ENCODE measurements at regions not wholly inside any gene's neighbourhood (a gene's known extent, or its start where the extent isn't known, plus 50 kb on each side); places are given as distances from the start of the nearest gene placed in this dataset.

DNA sequence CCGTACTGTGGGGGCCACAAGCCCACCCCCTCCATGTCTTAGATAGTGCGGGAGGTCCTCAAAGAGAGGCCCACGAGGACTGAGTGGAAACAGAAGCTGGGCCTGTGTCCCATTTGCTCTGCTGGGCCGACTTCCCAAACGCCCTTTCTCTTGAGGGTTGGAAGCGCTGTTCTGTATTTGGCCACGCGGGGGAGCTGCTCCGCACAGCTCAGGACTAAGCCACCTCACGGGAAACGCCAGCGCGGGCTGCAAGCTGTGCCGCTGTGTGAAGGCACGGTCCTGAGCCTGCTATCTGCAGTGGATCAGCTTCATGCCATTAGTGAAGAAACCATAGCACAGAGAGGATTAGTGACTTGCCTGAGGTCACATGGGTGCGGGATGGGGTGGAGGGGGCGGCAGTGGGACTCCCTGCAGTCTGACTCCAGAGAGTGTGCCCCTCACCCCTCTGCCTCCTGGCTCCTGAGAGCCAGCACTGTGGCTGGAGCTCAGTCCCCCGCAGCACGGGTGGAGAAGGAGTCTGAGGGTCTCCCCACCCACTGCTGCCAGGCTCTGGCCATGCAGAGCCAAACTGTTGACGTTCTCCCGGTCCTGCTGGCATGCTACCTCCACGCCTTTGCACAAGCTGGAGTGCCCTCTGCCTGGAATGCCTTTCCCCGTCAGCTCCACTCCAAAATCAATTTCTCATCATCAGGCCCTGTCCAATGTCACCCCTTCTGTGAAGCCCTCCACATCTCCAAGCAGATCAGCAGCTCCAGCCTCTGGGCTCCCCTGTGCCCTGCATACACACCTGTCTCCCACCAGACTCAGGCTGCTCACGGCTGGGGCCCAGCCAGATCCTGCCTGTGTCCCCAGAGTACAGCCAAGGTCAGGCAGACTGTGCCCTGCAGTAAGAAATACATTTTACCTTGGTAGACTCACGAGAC lies 51.5 kb upstream of the LRRC32 start:
- no peaks in the 10 kb centered on the region for H3K9me3 ChIP-seq (ENCODE audit: control insufficient read depth, low read length)
- H3K36me3 ChIP-seq (ENCODE audit: control insufficient read depth, insufficient read depth, low read length) = no peaks in the 10 kb centered on the region
- H3K27me3 ChIP-seq (replicated peaks; ENCODE audit: control insufficient read depth, insufficient read depth, low read length, poor library complexity, severe bottlenecking) = no peaks in the 10 kb centered on the region
- no peak overlapping the region for H3K4me3 ChIP-seq (ENCODE audit: insufficient read depth, low read depth, low read length, poor library complexity, severe bottlenecking)
- H3K4me1 ChIP-seq (ENCODE audit: control insufficient read depth, insufficient read depth, low read length, poor library complexity, severe bottlenecking) = peaks cover 6% of the 10 kb centered on the region
- H3K27ac ChIP-seq (ENCODE audit: insufficient read depth, low read length, poor library complexity, severe bottlenecking) = no peak overlapping the region
- DNase-seq = peak; percentile 23 to 43 (median 40)

DNA sequence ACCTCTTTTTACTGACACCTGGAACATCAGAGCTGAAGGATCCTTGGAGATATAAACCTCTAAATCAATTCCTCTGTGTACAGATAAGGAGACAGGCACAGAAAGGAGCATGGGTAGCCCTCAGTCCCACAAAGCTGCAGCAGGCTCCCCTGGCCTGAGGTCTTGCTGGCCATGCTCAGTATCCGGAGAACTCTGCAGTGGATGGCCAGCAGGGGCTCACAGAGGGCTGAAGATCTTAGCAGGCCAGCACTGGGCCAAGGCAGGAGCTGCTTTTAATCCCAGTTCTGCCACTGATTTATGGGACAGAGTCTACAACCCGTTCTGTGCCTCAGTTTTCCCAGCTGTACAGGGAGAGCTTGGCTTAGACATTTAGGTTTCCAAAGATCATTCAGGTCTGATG lies 52.6 kb upstream of the LRRC32 start:
- no peak for DNase-seq
- Histone ChIP-seq H3K27me3 (replicated peaks; ENCODE audit: control insufficient read depth, insufficient read depth, low read length, poor library complexity, severe bottlenecking) (no peaks in the 10 kb centered on the region), H3K9me3 (ENCODE audit: control insufficient read depth, low read length) (no peaks in the 10 kb centered on the region), H3K4me3 (ENCODE audit: insufficient read depth, low read depth, low read length, poor library complexity, severe bottlenecking) (no peak overlapping the region), H3K4me1 (ENCODE audit: control insufficient read depth, insufficient read depth, low read length, poor library complexity, severe bottlenecking) (peaks cover 6% of the 10 kb centered on the region), H3K27ac (ENCODE audit: insufficient read depth, low read length, poor library complexity, severe bottlenecking) (no peak overlapping the region), H3K36me3 (ENCODE audit: control insufficient read depth, insufficient read depth, low read length) (no peaks in the 10 kb centered on the region)

DNA sequence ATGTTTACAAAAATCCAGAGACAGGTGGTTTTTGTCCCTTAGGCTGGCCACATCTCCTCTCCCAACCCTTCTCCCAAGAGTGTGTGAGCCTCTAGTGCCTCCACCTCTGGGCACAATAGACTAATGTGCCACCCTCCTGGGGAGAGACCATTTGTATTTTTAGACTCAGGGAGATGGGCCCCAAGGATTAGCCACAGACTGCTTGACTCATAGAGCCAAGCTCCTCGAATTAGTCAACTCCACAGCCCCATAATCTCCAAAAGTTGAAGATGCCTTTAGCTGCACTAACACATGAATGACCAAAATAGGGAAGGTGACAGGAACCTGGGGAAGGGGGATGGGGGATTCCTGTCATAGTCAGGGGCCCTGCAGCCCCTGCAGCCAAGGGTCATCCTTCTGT lies 53.0 kb upstream of the LRRC32 start:
- Histone ChIP-seq H3K36me3 (ENCODE audit: control insufficient read depth, insufficient read depth, low read length) (no peaks in the 10 kb centered on the region), H3K27ac (ENCODE audit: insufficient read depth, low read length, poor library complexity, severe bottlenecking) (no peak overlapping the region), H3K27me3 (replicated peaks; ENCODE audit: control insufficient read depth, insufficient read depth, low read length, poor library complexity, severe bottlenecking) (no peaks in the 10 kb centered on the region), H3K9me3 (ENCODE audit: control insufficient read depth, low read length) (no peaks in the 10 kb centered on the region), H3K4me3 (ENCODE audit: insufficient read depth, low read depth, low read length, poor library complexity, severe bottlenecking) (no peak overlapping the region), H3K4me1 (ENCODE audit: control insufficient read depth, insufficient read depth, low read length, poor library complexity, severe bottlenecking) (peaks cover 6% of the 10 kb centered on the region)
- no peak for DNase-seq

DNA sequence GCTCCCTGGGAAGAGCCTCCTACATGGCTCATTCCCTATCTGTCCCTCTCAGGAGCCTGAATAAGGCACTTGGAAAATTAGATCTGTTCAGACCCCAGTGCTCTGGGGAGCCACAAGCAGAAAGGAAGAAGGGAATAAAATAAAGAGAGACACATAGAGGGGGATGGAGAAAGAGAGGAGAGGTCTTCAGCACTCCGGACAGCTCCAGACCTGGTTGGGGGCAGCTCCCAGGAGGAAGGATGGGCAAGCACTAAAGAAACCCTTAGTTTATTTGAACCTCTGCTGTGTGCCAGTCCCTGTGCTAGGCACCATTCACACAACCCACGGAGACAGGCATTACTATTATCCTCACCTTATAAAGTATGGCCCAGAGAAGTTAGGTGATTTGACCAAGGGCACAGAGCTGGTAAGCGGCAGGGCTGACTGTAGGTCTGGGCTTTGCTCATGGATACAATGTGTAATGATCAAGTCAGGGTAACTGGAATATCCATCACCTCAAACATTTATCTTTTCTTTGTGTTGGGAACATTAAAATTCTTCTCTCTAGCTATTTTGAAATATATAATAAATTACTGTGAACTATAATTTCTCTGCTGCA lies 53.7 kb upstream of the LRRC32 start:
- no peaks in the 10 kb centered on the region for H3K27me3 ChIP-seq (replicated peaks; ENCODE audit: control insufficient read depth, insufficient read depth, low read length, poor library complexity, severe bottlenecking)
- no peak for DNase-seq
- peaks cover 6% of the 10 kb centered on the region for H3K4me1 ChIP-seq (ENCODE audit: control insufficient read depth, insufficient read depth, low read length, poor library complexity, severe bottlenecking)
- H3K27ac ChIP-seq (ENCODE audit: insufficient read depth, low read length, poor library complexity, severe bottlenecking) = no peak overlapping the region
- H3K36me3 ChIP-seq (ENCODE audit: control insufficient read depth, insufficient read depth, low read length) = no peaks in the 10 kb centered on the region
- no peaks in the 10 kb centered on the region for H3K9me3 ChIP-seq (ENCODE audit: control insufficient read depth, low read length)
- no peak overlapping the region for H3K4me3 ChIP-seq (ENCODE audit: insufficient read depth, low read depth, low read length, poor library complexity, severe bottlenecking)

DNA sequence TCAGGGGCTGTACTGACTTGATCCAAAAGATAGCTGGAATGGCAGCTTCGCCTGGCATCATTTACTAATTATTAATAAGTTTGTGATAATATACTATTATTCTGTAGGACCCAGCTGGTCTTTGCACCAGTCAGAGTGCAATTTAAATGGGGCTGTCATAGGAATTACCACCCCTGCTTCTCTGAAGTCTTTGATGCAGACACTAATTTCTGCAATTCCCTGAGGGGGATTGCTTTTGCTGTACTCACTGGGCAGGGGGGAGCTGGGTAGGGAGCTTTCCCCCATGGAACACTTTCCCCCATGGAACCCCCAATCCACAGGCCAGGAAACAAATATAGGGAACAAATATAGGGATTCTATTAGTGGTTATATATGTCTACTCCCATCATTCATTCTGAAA lies 54.9 kb upstream of the TSKU start:
- no peak for DNase-seq
- no peaks in the 10 kb centered on the region for H3K36me3 ChIP-seq (ENCODE audit: control insufficient read depth, insufficient read depth, low read length)
- no peaks in the 10 kb centered on the region for H3K4me1 ChIP-seq (ENCODE audit: control insufficient read depth, insufficient read depth, low read length, poor library complexity, severe bottlenecking)
- H3K9me3 ChIP-seq (ENCODE audit: control insufficient read depth, low read length) = no peaks in the 10 kb centered on the region
- H3K27me3 ChIP-seq (replicated peaks; ENCODE audit: control insufficient read depth, insufficient read depth, low read length, poor library complexity, severe bottlenecking) = no peaks in the 10 kb centered on the region
- no peak overlapping the region for H3K27ac ChIP-seq (ENCODE audit: insufficient read depth, low read length, poor library complexity, severe bottlenecking)
- no peak overlapping the region for H3K4me3 ChIP-seq (ENCODE audit: insufficient read depth, low read depth, low read length, poor library complexity, severe bottlenecking)

DNA sequence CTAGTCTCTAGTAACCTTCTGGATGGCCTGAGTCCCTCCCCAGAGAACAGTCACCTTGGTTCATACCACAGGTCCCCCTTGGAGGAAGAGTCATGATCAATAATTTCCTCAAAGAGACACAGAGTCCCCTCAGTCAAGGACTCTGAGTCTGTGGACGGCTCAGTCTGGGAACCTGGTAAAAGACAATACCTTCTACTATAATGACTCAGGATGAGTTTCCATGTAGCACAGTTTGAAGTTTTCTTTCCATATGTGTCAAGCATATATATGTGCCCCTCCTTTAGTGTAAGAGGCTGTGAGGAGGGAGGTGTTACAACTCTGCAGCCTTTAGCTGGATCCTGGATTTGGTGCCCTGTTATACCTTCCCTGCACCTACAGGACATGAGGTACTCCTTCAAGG lies 54.4 kb upstream of the TSKU start:
- Histone ChIP-seq H3K4me1 (ENCODE audit: control insufficient read depth, insufficient read depth, low read length, poor library complexity, severe bottlenecking) (no peaks in the 10 kb centered on the region), H3K27me3 (replicated peaks; ENCODE audit: control insufficient read depth, insufficient read depth, low read length, poor library complexity, severe bottlenecking) (no peaks in the 10 kb centered on the region), H3K4me3 (ENCODE audit: insufficient read depth, low read depth, low read length, poor library complexity, severe bottlenecking) (no peak overlapping the region), H3K36me3 (ENCODE audit: control insufficient read depth, insufficient read depth, low read length) (no peaks in the 10 kb centered on the region), H3K9me3 (ENCODE audit: control insufficient read depth, low read length) (no peaks in the 10 kb centered on the region), H3K27ac (ENCODE audit: insufficient read depth, low read length, poor library complexity, severe bottlenecking) (no peak overlapping the region)
- no peak for DNase-seq

DNA sequence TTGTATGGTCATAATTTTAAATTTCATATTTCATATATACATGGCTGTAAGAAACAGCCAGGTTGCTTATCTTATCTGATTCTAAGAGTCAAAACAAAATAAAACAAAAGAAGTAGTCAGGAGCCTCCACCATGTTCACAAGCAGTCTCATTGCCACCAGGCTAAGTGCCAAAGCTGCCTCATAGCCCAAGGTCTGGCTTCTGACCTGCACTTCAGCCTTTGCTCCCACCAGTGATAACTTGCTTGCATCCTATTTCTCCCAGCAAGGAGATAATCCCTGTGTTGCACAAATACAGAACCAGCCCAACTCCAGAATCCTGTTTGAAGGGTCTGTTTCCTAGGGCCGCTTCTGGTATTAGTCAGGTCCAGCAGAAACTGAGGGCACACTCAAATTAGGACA lies 53.9 kb upstream of the TSKU start:
- Histone ChIP-seq H3K36me3 (ENCODE audit: control insufficient read depth, insufficient read depth, low read length) (no peaks in the 10 kb centered on the region), H3K4me1 (ENCODE audit: control insufficient read depth, insufficient read depth, low read length, poor library complexity, severe bottlenecking) (no peaks in the 10 kb centered on the region), H3K9me3 (ENCODE audit: control insufficient read depth, low read length) (no peaks in the 10 kb centered on the region), H3K27ac (ENCODE audit: insufficient read depth, low read length, poor library complexity, severe bottlenecking) (no peak overlapping the region), H3K27me3 (replicated peaks; ENCODE audit: control insufficient read depth, insufficient read depth, low read length, poor library complexity, severe bottlenecking) (no peaks in the 10 kb centered on the region), H3K4me3 (ENCODE audit: insufficient read depth, low read depth, low read length, poor library complexity, severe bottlenecking) (no peak overlapping the region)
- DNase-seq = no peak

DNA sequence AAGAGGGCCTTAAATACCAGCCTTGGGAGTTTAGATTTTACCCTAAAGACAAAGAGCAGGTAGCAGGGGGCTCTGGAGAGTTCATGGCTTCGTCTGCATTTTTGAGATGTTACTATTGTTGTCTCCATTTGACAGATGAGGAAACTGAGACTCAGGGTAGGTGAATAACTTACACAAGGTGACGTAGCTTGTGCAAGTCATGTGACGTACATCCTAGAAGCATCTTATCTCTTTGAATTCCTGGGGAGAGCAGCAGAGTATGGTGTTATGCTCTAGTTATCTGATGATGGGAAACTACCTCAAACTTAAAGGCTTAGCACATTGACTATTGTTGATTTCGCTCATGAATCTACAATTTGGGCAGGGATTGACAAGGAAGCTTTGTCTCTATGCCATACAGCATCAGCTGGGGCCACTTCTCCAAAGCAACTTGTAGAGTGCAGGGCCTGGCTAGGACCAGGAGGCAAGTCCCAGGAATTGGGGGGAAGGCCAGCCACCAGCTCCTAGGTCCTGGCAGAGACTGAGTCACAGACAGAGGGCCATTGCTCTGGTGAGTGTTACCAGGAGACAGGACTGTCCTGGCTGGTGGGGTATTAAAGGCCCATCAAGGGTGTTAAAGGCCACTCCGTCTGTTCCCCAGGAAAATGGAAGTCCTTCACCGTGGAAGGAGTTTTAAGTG lies 52.1 kb upstream of the TSKU start:
- no peak for DNase-seq
- no peak overlapping the region for H3K27ac ChIP-seq (ENCODE audit: insufficient read depth, low read length, poor library complexity, severe bottlenecking)
- H3K36me3 ChIP-seq (ENCODE audit: control insufficient read depth, insufficient read depth, low read length) = no peaks in the 10 kb centered on the region
- no peaks in the 10 kb centered on the region for H3K27me3 ChIP-seq (replicated peaks; ENCODE audit: control insufficient read depth, insufficient read depth, low read length, poor library complexity, severe bottlenecking)
- H3K9me3 ChIP-seq (ENCODE audit: control insufficient read depth, low read length) = no peaks in the 10 kb centered on the region
- no peak overlapping the region for H3K4me3 ChIP-seq (ENCODE audit: insufficient read depth, low read depth, low read length, poor library complexity, severe bottlenecking)
- no peaks in the 10 kb centered on the region for H3K4me1 ChIP-seq (ENCODE audit: control insufficient read depth, insufficient read depth, low read length, poor library complexity, severe bottlenecking)

DNA sequence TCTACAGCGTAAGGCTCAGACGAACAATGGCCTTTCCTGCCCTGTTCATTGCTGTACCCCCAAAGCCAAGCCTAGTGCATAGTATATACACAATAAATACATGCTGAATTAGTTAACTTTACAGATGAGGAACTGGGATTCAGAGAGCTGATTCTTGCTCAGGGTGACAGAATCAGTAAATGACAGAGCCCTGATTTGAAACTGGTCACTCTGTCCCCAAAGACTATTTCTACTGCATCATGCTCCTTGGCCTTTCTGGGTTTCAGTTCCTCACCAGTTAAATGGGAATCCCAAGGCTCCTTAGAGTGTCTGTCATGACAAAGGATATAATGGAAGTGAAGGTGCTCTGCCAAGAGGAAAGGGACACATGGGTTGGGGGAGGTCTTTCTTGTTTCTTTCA lies 50.5 kb upstream of the TSKU start:
- Histone ChIP-seq H3K4me3 (ENCODE audit: insufficient read depth, low read depth, low read length, poor library complexity, severe bottlenecking) (no peak overlapping the region), H3K27ac (ENCODE audit: insufficient read depth, low read length, poor library complexity, severe bottlenecking) (no peak overlapping the region), H3K27me3 (replicated peaks; ENCODE audit: control insufficient read depth, insufficient read depth, low read length, poor library complexity, severe bottlenecking) (no peaks in the 10 kb centered on the region), H3K36me3 (ENCODE audit: control insufficient read depth, insufficient read depth, low read length) (no peaks in the 10 kb centered on the region), H3K4me1 (ENCODE audit: control insufficient read depth, insufficient read depth, low read length, poor library complexity, severe bottlenecking) (no peaks in the 10 kb centered on the region), H3K9me3 (ENCODE audit: control insufficient read depth, low read length) (no peaks in the 10 kb centered on the region)
- DNase-seq = no peak

Data from effector memory CD4-positive, alpha-beta T cell (primary cell).